Muscle layer of duodenum (tissue), 2 donors: ENCODE measurements at regions not wholly inside any gene's neighbourhood (a gene's known extent, or its start where the extent isn't known, plus 50 kb on each side); places are given as distances from the start of the nearest gene placed in this dataset.

Source experiments
- H3K27ac ChIP-seq: one replicate; pipeline ENCODE4 v1.7.0; 2013; ENCODE audit warnings: mild to moderate bottlenecking, low read length
- H3K27me3 ChIP-seq: one replicate; pipeline ENCODE4 v1.7.0; 2013; ENCODE audit warnings: low read depth, mild to moderate bottlenecking, control low read depth, low read length
- H3K36me3 ChIP-seq, 2 donors: one replicate each; pipeline ENCODE4 v1.7.0; 2013; ENCODE audit warnings: low read length in 2 of 2, control low read depth in 1 of 2, mild to moderate bottlenecking in 1 of 2; ENCODE audit not compliant: insufficient read depth in 2 of 2, control insufficient read depth in 1 of 2
- H3K4me1 ChIP-seq, 2 donors: one replicate each; pipeline ENCODE4 v1.7.0; 2013; ENCODE audit warnings: low read length in 2 of 2, mild to moderate bottlenecking in 2 of 2, control low read depth in 1 of 2, moderate library complexity in 1 of 2; ENCODE audit not compliant: insufficient read depth in 2 of 2, control insufficient read depth in 1 of 2
- H3K4me3 ChIP-seq, 2 donors: one replicate each; pipeline ENCODE4 v1.7.0; 2013; ENCODE audit warnings: low read length in 2 of 2, low read depth in 1 of 2, mild to moderate bottlenecking in 1 of 2
- H3K9me3 ChIP-seq, 2 donors: one replicate each; pipeline ENCODE4 v1.7.0; 2013; ENCODE audit warnings: low read length in 2 of 2, control low read depth in 1 of 2, mild to moderate bottlenecking in 1 of 2; ENCODE audit not compliant: control insufficient read depth in 1 of 2
- donor health status: healthy.

DNA sequence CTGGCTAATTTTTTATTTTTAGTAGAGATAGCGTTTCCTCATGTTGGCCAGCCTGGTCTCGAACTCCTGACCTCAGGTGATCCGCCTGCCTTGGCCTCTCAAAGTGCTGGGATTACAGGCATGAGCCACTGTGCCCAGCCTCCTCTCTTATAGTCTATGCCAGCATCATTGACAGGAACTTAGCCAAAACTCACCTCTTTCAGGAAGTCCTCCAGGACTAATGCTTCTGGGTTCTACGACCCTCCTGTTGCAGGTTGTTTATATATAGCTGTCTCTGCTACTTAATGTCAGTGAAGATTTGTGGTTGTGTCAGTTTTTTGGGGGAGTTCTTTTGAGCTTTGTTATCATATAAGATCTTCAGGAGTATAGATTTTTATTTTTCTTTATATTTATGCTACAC is 112.1 kb upstream of the CDC42EP3 start:
- Histone ChIP-seq H3K27ac (no peak overlapping the region), H3K9me3 (peaks cover 0 to 6% of the 10 kb centered on the region in 2 donors), H3K4me3 (no peak overlapping the region), H3K4me1 (peaks cover 6 to 12% of the 10 kb centered on the region in 2 donors), H3K36me3 (no peaks in the 10 kb centered on the region), H3K27me3 (no peaks in the 10 kb centered on the region)

DNA sequence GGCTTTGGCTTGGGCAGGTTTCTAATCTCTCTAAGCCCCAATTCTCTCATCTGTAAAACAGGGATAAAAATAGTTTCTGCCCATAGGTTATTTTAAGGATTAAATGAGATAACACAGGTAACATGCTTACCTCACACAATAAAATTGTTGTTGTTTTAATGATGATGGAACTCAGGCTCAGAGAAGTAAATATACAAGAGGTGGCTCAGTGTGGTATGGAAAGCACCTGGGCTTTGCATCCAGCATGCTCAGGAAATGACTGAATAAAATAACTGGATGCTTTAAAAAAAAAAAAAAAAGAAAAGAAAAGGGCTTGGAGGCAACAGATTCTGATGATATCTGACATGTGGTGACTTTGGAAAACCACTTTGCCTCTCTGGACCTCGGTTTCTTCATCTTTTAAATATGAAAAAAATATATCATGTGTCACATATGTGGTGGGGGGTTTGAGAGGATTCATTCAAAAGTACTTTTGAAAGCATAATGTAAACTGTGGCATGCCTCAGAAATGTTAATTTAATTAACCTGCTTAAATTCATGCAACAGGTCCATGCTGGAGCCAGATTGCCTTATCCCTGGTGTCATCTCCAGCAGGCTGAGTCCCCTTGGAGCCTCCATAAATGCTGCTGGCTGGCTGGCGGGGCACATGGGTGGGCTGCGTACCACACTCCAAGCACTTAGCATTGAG is 112.8 kb upstream of the CDC42EP3 start:
- peaks cover 0 to 10% of the 10 kb centered on the region in 2 donors for H3K4me1 ChIP-seq
- no peaks in the 10 kb centered on the region for H3K27me3 ChIP-seq
- H3K9me3 ChIP-seq: peaks cover 0 to 6% of the 10 kb centered on the region in 2 donors
- H3K36me3 ChIP-seq: no peaks in the 10 kb centered on the region
- no peak overlapping the region for H3K4me3 ChIP-seq
- H3K27ac ChIP-seq: no peak overlapping the region

DNA sequence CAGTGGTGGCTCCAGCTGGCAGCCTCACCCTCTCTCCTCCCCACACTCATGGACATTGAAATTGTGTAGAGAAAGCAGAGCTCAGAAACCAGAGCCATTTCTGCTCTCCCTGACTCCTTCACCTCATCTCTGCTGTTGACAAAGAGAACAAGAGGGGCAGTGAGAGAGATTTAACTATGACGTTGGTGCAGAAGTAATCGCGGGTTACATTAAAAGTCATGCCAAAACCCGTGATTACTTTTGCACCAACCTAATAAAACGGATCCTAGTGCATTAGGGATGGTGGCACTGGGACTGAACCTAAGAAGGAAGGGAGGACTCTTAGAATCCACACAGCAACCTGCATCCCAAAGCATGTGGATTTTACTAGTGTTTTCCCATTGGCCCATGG is 113.3 kb upstream of the CDC42EP3 start:
- H3K4me3 ChIP-seq: no peak overlapping the region
- peaks cover 0 to 6% of the 10 kb centered on the region in 2 donors for H3K9me3 ChIP-seq
- H3K4me1 ChIP-seq: peaks cover 0 to 5% of the 10 kb centered on the region in 2 donors
- no peak overlapping the region for H3K27ac ChIP-seq
- H3K27me3 ChIP-seq: no peaks in the 10 kb centered on the region
- no peaks in the 10 kb centered on the region for H3K36me3 ChIP-seq

DNA sequence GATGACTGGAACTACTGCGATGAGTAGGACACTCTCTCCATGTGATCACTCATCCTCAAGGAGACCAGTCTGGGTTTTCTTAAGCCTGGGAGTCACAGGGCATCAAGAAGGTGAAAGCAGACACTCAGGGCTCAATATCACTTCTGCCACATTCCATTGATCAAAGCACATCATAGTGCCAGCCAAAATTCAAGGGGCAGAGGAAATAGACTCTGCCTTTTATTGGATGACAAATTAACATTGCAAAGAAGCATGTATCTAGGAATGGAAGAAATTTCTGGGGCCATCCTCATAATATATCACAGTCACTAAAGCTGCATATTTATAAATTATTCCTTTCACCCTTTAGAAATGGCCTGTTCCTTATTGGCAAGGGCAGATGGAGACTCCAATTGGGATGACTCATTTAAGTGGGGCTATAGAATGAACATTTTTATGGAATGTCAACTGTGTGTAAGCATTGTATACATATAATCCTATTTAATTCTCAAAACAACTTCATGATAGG is 114.8 kb upstream of the CDC42EP3 start:
- Histone ChIP-seq H3K36me3 (no peaks in the 10 kb centered on the region), H3K27me3 (no peaks in the 10 kb centered on the region), H3K4me3 (no peak overlapping the region), H3K4me1 (no peaks in the 10 kb centered on the region), H3K9me3 (peaks cover 0 to 6% of the 10 kb centered on the region in 2 donors), H3K27ac (no peak overlapping the region)

DNA sequence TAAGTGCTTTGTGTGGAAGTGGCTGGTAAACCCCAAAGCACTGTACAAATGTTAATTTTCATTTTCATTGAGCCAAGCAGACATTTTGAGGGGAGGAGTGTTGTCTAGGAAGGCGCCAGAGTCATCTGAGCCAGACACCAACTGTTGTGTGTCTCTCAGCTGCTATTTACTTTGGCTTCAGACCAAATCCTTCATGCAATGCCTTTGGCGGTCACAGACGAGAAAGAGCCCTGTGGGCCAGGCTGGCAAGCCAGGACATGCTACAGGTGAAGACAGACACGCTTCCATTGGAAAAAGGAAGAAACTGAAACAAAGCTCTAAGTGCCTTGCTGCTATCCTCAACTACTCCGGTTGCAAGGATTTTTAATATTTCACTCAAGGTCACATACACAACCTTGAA is 115.4 kb upstream of the CDC42EP3 start:
- H3K4me3 ChIP-seq: no peak overlapping the region

DNA sequence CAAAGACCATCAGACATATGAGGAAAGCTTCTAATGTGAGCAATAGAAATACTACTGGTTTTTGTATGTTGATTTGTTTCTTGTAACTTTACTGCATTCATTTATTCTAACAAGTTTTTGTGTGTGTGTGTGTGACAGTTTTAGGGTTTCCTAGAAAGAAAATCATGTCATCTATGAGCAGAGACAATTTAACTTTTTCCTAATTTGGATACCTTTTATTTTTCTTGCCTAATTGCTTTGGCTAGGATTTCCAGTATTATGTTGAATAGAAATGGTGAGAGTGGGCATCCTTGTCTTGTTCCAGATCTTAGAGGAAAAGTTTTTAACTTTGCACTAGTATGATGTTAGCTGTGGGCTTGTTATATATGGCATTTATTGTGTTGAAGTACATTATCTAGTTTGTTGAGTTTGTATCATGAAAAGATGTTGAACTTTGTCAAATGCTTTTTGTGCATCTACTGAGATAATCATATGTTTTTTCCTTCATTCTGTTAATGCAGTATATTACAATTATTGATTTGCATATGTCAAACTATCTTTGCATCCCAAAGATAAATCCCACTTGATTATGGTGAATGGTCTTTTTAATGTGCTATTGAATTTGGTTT is 117.3 kb upstream of the CDC42EP3 start:
- no peaks in the 10 kb centered on the region for H3K36me3 ChIP-seq
- H3K27ac ChIP-seq: no peak overlapping the region
- H3K27me3 ChIP-seq: no peaks in the 10 kb centered on the region
- no peaks in the 10 kb centered on the region for H3K4me1 ChIP-seq
- H3K4me3 ChIP-seq: no peak overlapping the region
- H3K9me3 ChIP-seq: peaks cover 0 to 6% of the 10 kb centered on the region in 2 donors

More for the DNA sequence above, 115.4 kb upstream of the CDC42EP3 start:
- no peaks in the 10 kb centered on the region for H3K4me1 ChIP-seq
- no peaks in the 10 kb centered on the region for H3K36me3 ChIP-seq
- no peak overlapping the region for H3K27ac ChIP-seq
- H3K9me3 ChIP-seq: peaks cover 0 to 6% of the 10 kb centered on the region in 2 donors
- no peaks in the 10 kb centered on the region for H3K27me3 ChIP-seq

DNA sequence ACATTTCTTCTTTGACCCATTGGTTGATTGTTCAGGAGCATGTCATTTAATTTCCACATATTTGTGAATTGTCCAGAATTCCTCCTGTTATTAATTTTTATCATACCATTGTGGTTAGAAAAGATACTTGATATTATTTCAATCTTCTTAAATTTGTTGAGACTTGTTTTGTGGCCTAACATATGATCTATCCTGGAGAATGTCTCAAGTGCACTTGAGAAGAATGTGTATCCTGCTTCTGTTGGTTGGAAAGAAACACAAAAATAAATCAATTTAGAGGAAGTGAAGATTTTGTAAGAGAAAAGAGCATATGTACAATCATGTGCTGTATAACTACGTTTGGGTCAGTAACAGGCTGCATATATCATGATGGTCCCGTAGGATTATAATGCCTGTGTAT is 118.6 kb upstream of the CDC42EP3 start:
- H3K27me3 ChIP-seq: no peaks in the 10 kb centered on the region

DNA sequence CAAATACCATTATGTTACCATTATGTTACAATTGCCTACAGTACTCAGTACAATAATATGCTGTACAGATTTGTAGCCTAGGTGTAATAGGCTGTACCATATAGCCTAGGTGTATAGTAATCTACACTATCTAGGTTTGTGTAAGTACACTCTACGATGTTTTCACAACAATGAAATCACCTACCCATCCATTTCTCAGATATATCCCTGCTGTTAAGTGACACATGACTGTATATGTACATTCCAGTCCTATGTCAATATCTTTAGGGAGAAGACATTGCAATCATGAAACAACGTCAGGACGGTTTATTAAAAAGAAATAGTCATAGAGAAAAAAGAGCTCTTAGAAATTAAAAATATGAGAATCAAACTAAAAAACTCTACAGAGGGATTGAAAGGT is 119.0 kb upstream of the CDC42EP3 start:
- Histone ChIP-seq H3K27ac (no peak overlapping the region), H3K4me1 (peaks cover 0 to 2% of the 10 kb centered on the region in 2 donors), H3K36me3 (no peaks in the 10 kb centered on the region), H3K27me3 (no peaks in the 10 kb centered on the region), H3K9me3 (peaks cover 0 to 6% of the 10 kb centered on the region in 2 donors), H3K4me3 (no peak overlapping the region)

More for the DNA sequence above, 118.6 kb upstream of the CDC42EP3 start:
- Histone ChIP-seq H3K36me3 (no peaks in the 10 kb centered on the region), H3K27ac (no peak overlapping the region), H3K4me1 (no peaks in the 10 kb centered on the region), H3K9me3 (peaks cover 0 to 6% of the 10 kb centered on the region in 2 donors), H3K4me3 (no peak overlapping the region)

DNA sequence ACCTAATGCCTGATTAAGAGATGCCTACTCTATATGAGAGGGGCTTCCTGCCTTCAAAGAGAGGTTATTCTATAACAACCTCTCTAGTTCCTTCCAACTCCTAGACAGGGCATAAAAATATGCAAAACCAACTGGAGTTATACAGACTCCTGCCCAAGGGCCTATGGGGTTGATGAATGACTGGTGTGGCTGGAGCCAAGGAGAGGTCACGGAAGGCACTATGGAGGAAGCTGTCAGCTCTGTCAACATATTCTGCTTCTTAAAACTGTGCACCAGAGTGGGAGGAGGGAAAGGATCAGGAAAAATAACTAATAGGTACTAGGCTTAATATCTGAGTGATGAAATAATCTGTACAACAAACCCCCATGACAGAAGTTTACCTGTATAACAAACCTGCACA is 120.9 kb upstream of the CDC42EP3 start:
- H3K9me3 ChIP-seq: peaks cover 0 to 6% of the 10 kb centered on the region in 2 donors
- H3K4me3 ChIP-seq: no peak overlapping the region
- H3K27ac ChIP-seq: no peak overlapping the region
- peaks cover 0 to 9% of the 10 kb centered on the region in 2 donors for H3K4me1 ChIP-seq
- H3K27me3 ChIP-seq: no peaks in the 10 kb centered on the region
- no peaks in the 10 kb centered on the region for H3K36me3 ChIP-seq

DNA sequence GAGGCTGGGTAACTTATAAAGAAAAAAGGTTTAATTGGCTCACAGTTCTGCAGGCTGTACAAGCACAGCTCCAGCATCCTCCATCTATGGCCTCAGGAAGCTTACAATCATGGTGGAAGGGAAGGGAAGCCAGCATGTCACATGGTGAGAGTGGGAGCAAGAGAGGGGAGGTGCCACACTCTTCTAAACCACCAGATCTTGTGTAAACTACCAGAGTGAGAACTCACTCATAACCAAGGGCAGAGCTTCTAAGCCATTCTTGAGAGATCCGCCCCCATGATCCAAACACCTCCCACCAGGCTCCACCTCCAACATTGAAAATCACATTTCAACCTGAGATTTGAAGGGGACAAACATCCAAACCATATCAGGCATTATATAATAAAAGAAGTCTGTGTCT is 121.6 kb upstream of the CDC42EP3 start:
- no peak overlapping the region for H3K27ac ChIP-seq
- H3K4me1 ChIP-seq: peaks cover 0 to 9% of the 10 kb centered on the region in 2 donors

DNA sequence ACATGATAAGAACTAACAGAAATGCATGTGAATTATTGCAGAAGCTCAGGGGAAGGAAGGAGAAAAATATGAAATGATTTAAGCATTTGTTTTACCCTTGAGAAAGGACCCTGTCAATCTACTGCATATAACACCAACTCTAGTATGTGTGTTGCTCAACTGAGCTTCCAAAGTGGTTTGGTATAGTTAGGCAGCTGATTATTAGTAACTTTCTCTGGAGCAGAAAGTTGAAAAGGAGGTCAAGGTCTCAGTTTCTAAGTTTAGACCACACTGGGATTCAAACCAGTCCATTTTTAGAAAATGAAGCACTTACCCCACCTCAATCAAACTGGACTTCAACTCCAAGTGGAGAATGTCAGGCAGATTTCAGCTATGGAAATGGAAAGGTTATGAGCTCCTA is 123.3 kb upstream of the CDC42EP3 start:
- no peak overlapping the region for H3K4me3 ChIP-seq
- no peaks in the 10 kb centered on the region for H3K9me3 ChIP-seq
- no peaks in the 10 kb centered on the region for H3K36me3 ChIP-seq
- no peak overlapping the region for H3K27ac ChIP-seq
- H3K27me3 ChIP-seq: no peaks in the 10 kb centered on the region
- H3K4me1 ChIP-seq: peaks cover 0 to 9% of the 10 kb centered on the region in 2 donors

More for the DNA sequence above, 121.6 kb upstream of the CDC42EP3 start:
- H3K36me3 ChIP-seq: no peaks in the 10 kb centered on the region
- H3K4me3 ChIP-seq: no peak overlapping the region
- no peaks in the 10 kb centered on the region for H3K27me3 ChIP-seq
- peaks cover 0 to 5% of the 10 kb centered on the region in 2 donors for H3K9me3 ChIP-seq
